ENCODE measurements at regions not wholly inside any gene's neighbourhood (a gene's known extent, or its start where the extent isn't known, plus 50 kb on each side); places are given as distances from the start of the nearest gene placed in this dataset.

DNA sequence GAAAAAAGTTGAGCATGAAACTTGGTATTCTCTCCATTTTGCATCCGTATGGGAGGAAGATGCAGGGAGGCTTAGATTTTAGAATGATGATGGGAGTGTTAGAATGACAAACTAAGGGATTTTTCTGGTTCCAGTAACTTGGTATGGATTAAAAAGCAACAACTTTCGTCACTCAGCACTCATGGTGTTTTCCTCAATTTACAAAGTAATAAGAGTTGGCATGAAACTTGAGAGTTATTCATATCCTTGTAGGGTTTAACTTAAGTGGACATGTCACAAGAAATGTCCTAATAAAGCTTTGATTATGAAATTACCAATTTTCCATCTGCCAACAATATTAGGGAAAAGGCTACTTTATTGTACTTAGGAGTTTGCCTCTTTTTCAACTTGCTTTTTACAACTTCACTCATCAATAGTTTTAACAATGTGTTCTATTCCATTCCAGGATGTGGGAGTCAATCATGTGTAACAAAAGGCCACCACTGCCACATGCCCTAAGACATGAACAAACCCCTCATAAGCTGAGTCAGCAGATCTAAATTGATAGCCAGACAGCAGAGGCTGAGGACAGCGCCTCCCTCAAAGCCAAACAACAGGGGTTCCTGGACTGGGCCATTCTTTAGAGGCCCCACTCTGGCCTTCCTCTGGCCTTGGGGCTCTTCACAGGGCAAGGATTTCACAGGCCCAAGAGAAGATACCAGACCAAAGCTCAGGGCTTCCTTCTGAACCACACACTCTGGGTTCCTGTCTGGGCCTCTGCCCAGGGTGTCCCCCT, 265.8 kb downstream of the TNS1 start:
- FAIRE-seq: no peak
- H3K4me3 ChIP-seq (ENCODE audit: control insufficient read depth in 2 of 3, extremely low read depth in 1 of 3, insufficient read depth in 2 of 3, low read depth in 1 of 3, low read length in 3 of 3): no peak overlapping the region
- dilution Hi-C loops (cut with MboI; ENCODE audit: extremely low pct_ligation_motif_present, low sequenced_read_pairs): no loop called here

DNA sequence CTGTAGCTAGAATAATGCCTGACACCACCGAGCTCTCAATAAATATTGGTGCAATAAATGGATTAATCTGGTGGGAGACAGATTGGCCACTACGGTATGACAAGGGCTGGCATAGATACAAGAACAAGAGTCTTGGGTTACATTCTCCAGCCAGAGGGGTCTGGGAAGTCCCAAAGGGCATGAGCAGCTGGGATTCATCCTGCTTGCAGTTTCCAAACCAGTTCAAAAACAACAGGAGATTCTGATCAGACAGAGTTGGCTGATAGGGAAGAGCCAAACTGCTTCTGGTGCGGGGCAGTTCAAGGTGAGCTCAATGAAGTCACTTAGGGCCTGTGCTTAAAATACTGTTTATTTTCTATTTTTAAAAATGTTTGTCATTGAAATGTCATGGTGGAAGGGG, 266.9 kb downstream of the TNS1 start:
- H3K9ac ChIP-seq (ENCODE audit: control insufficient read depth, extremely low read depth, insufficient read depth, low read length): no peak overlapping the region
- no peaks in the 10 kb centered on the region for H3K79me2 ChIP-seq (ENCODE audit: control insufficient read depth, insufficient read depth, low read length)
- no peak overlapping the region for H3K4me2 ChIP-seq (ENCODE audit: control insufficient read depth, extremely low read depth, insufficient read depth, low read depth, low read length)
- dilution Hi-C loops (cut with MboI; ENCODE audit: extremely low pct_ligation_motif_present, low sequenced_read_pairs): no loop called here
- DNase-seq (ENCODE audit: low read depth, low spot score) (no peak), FAIRE-seq (no peak)
- no peaks in the 10 kb centered on the region for H3K9me1 ChIP-seq (ENCODE audit: control insufficient read depth, extremely low read depth, insufficient read depth, low read length)
- H4K20me1 ChIP-seq (ENCODE audit: control insufficient read depth, extremely low read depth, insufficient read depth, low read length): no peaks in the 10 kb centered on the region
- H3K36me3 ChIP-seq (ENCODE audit: control insufficient read depth in 2 of 2, extremely low read depth in 1 of 2, insufficient read depth in 2 of 2, low read length in 2 of 2): no peaks in the 10 kb centered on the region
- H3K4me1 ChIP-seq (ENCODE audit: control insufficient read depth, extremely low read depth, insufficient read depth, low read length): no peaks in the 10 kb centered on the region
- no peaks in the 10 kb centered on the region for H3K9me3 ChIP-seq (ENCODE audit: control insufficient read depth, low read depth, low read length)
- no peak for TF ChIP-seq EZH2 (IDR thresholded peaks at IDR 0.05; ENCODE audit: low read length)
- TF ChIP-seq, protein P1, sequence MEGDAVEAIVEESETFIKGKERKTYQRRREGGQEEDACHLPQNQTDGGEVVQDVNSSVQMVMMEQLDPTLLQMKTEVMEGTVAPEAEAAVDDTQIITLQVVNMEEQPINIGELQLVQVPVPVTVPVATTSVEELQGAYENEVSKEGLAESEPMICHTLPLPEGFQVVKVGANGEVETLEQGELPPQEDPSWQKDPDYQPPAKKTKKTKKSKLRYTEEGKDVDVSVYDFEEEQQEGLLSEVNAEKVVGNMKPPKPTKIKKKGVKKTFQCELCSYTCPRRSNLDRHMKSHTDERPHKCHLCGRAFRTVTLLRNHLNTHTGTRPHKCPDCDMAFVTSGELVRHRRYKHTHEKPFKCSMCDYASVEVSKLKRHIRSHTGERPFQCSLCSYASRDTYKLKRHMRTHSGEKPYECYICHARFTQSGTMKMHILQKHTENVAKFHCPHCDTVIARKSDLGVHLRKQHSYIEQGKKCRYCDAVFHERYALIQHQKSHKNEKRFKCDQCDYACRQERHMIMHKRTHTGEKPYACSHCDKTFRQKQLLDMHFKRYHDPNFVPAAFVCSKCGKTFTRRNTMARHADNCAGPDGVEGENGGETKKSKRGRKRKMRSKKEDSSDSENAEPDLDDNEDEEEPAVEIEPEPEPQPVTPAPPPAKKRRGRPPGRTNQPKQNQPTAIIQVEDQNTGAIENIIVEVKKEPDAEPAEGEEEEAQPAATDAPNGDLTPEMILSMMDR (optimal IDR thresholded peaks at IDR 0.05 in 1 of 3, IDR thresholded peaks at IDR 0.05 in 1 of 3, conservative IDR thresholded peaks at IDR 0.05 in 1 of 3; ENCODE audit: extremely low read depth in 1 of 3, insufficient read depth in 2 of 3, low read length in 3 of 3): no peak
- H3K27me3 ChIP-seq (ENCODE audit: control insufficient read depth, extremely low read depth, insufficient read depth, low read length): peaks cover 6% of the 10 kb centered on the region
- no peak overlapping the region for H3K27ac ChIP-seq (ENCODE audit: control insufficient read depth, insufficient read depth, low read length)
- H2AFZ ChIP-seq (ENCODE audit: control insufficient read depth, low read length): no peak overlapping the region
- no peak overlapping the region for H3K4me3 ChIP-seq (ENCODE audit: control insufficient read depth in 2 of 3, extremely low read depth in 1 of 3, insufficient read depth in 2 of 3, low read depth in 1 of 3, low read length in 3 of 3)

More for the DNA sequence above, 265.8 kb downstream of the TNS1 start:
- no peak for DNase-seq (ENCODE audit: low read depth, low spot score)
- Histone ChIP-seq H3K9me3 (ENCODE audit: control insufficient read depth, low read depth, low read length) (no peaks in the 10 kb centered on the region), H2AFZ (ENCODE audit: control insufficient read depth, low read length) (no peak overlapping the region), H3K4me2 (ENCODE audit: control insufficient read depth, extremely low read depth, insufficient read depth, low read depth, low read length) (no peak overlapping the region), H3K79me2 (ENCODE audit: control insufficient read depth, insufficient read depth, low read length) (no peaks in the 10 kb centered on the region), H4K20me1 (ENCODE audit: control insufficient read depth, extremely low read depth, insufficient read depth, low read length) (no peaks in the 10 kb centered on the region), H3K9ac (ENCODE audit: control insufficient read depth, extremely low read depth, insufficient read depth, low read length) (no peak overlapping the region), H3K27me3 (ENCODE audit: control insufficient read depth, extremely low read depth, insufficient read depth, low read length) (peaks cover 6% of the 10 kb centered on the region), H3K9me1 (ENCODE audit: control insufficient read depth, extremely low read depth, insufficient read depth, low read length) (no peaks in the 10 kb centered on the region), H3K4me1 (ENCODE audit: control insufficient read depth, extremely low read depth, insufficient read depth, low read length) (no peaks in the 10 kb centered on the region), H3K36me3 (ENCODE audit: control insufficient read depth in 2 of 2, extremely low read depth in 1 of 2, insufficient read depth in 2 of 2, low read length in 2 of 2) (no peaks in the 10 kb centered on the region), H3K27ac (ENCODE audit: control insufficient read depth, insufficient read depth, low read length) (no peak overlapping the region)
- TF ChIP-seq, protein P1 (optimal IDR thresholded peaks at IDR 0.05 in 1 of 3, IDR thresholded peaks at IDR 0.05 in 1 of 3, conservative IDR thresholded peaks at IDR 0.05 in 1 of 3; ENCODE audit: extremely low read depth in 1 of 3, insufficient read depth in 2 of 3, low read length in 3 of 3): no peak
- no peak for TF ChIP-seq EZH2 (IDR thresholded peaks at IDR 0.05; ENCODE audit: low read length)

Measured in keratinocyte (primary cell).